NB4 (cell line): ENCODE measurements at regions not wholly inside any gene's neighbourhood (a gene's known extent, or its start where the extent isn't known, plus 50 kb on each side); places are given as distances from the start of the nearest gene placed in this dataset.
A peak's percentile ranks its signal among the peaks of the same experiment; 100 is the strongest.

ENCODE experiments used
- DNase-seq: peaks from one replicate; pipeline ENCODE4 v3.0.0; 2010; ENCODE audit warnings: low read depth
- H3K4me3 ChIP-seq: one replicate; pipeline ENCODE4 v1.5.1; 2011; ENCODE audit warnings: mild to moderate bottlenecking, low read depth, low read length, moderate library complexity
- MYC ChIP-seq: IDR thresholded peaks from 2 replicates; pipeline ENCODE4 v1.6.1; 2011; ENCODE audit warnings: low read depth, low read length
- POLR2A ChIP-seq: IDR thresholded peaks from 2 replicates; pipeline ENCODE4 v1.6.1; 2011; ENCODE audit warnings: mild to moderate bottlenecking; ENCODE audit not compliant: insufficient read length; ENCODE audit errors: extremely low read depth
- TF ChIP-seq, protein P1 (sequence below): IDR thresholded peaks from 2 replicates; pipeline ENCODE4 v1.6.1; 2011; ENCODE audit warnings: low read depth, low read length
- TF ChIP-seq, protein P2 (sequence below): IDR thresholded peaks from one replicate; pipeline ENCODE4 v1.5.1; 2012; ENCODE audit warnings: low read depth, low read length

DNA sequence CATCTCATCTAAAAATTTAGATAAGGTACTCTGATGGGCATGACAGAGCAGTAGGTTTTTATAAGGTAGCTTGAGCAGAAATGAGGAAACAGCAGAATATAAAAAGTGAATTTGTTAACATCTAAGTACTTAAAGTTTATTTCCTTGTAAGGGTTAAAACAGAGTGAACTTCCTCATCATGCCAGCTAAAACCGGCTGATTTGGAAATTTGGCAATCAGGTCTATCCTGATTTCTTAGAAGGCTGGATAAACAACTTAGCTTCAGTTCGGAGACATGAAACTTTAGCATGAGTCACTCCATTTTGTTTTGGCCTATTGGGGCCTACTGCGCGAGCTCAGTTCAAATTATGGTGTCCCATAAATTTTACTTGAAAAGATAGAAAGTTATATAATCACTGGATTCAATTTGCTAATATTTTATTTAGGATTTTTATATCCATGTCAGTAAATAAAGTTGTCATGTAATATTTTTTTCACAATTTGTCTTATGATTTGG lies 241.6 kb upstream of the RORB start:
- H3K4me3 ChIP-seq: no peak overlapping the region
- DNase-seq: no peak
- TF ChIP-seq, protein P1, sequence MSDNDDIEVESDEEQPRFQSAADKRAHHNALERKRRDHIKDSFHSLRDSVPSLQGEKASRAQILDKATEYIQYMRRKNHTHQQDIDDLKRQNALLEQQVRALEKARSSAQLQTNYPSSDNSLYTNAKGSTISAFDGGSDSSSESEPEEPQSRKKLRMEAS: no peak
- TF ChIP-seq POLR2A: no peak
- no peak for TF ChIP-seq MYC
- TF ChIP-seq, protein P2, sequence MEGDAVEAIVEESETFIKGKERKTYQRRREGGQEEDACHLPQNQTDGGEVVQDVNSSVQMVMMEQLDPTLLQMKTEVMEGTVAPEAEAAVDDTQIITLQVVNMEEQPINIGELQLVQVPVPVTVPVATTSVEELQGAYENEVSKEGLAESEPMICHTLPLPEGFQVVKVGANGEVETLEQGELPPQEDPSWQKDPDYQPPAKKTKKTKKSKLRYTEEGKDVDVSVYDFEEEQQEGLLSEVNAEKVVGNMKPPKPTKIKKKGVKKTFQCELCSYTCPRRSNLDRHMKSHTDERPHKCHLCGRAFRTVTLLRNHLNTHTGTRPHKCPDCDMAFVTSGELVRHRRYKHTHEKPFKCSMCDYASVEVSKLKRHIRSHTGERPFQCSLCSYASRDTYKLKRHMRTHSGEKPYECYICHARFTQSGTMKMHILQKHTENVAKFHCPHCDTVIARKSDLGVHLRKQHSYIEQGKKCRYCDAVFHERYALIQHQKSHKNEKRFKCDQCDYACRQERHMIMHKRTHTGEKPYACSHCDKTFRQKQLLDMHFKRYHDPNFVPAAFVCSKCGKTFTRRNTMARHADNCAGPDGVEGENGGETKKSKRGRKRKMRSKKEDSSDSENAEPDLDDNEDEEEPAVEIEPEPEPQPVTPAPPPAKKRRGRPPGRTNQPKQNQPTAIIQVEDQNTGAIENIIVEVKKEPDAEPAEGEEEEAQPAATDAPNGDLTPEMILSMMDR: no peak

DNA sequence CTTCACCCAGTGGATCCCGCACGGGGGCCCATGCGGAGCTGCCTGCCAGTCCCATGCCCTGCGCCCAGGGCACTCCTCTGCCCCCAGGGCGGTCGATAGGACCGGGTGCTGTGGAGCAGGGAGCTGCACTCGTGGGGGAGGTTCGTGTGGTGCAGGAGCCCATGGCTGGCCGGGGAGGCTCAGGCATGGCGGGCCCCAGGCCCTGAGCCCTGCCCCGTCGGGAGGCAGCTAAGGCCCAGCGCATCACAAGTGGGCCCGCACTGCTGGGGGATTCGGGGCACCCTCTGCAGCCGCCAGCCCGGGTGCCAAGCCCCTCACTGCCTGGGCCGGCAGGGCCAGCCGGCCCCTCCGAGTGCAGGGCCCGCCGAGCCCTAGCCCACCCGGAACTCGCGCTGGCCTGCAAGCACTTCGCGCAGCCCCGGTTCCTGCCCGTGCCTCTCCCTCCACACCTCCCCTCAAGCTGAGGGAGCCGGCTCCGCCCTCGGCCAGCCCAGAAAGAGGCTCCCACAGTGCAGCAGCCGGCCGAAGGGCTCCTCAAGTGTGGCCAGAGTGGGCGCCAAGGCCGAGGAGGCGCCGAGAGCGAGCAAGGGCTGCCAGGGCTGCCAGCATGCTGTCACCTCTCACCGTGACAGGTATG lies 221.1 kb upstream of the RORB start:
- TF ChIP-seq, protein P2: no peak
- no peak for TF ChIP-seq MYC
- TF ChIP-seq POLR2A: no peak
- TF ChIP-seq, protein P1: no peak
- H3K4me3 ChIP-seq: no peak overlapping the region
- DNase-seq: no peak

DNA sequence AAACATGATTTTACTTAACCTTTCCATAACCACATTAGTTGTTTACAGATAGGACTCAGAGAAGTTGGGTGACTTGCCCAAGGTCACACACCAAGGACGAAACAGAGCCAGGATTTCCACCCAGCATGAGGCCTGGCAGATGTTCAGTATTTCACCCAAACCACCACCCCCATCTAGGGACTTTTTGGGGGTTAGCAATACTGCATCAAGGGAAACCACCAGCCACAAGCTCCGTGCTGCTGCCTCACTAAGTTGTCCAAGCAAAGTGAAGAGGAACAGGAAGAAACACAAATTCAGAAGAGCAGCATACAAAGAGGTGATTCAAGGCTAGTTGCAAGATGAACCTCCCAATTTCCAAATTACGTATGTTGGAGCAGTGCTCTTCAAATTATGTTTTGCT lies 219.6 kb upstream of the RORB start:
- no peak for DNase-seq
- no peak overlapping the region for H3K4me3 ChIP-seq
- TF ChIP-seq, protein P1: no peak
- no peak for TF ChIP-seq MYC
- no peak for TF ChIP-seq POLR2A
- TF ChIP-seq, protein P2: no peak

DNA sequence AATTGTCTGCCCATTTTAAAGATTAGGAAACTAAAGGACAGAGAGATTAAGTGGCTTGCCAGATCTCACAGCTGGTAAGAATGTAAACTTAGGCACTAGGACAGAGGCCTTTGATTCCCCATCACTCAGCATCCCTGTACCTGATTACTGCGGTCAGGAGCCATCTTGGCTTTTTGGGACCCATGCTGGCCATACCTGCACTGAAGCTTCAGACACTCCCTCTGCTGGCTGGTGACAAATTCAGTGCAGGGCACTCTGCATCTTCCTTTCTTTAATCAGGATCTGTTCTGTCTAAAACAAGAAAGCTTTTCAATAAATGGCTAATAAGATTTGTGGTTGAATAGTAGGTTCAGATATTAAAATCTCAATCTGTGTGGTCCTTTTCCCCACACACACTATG lies 215.5 kb upstream of the RORB start:
- DNase-seq: peak; percentile 4
- TF ChIP-seq, protein P2: peak; percentile 15
- TF ChIP-seq, protein P1: no peak
- H3K4me3 ChIP-seq: no peak overlapping the region

DNA sequence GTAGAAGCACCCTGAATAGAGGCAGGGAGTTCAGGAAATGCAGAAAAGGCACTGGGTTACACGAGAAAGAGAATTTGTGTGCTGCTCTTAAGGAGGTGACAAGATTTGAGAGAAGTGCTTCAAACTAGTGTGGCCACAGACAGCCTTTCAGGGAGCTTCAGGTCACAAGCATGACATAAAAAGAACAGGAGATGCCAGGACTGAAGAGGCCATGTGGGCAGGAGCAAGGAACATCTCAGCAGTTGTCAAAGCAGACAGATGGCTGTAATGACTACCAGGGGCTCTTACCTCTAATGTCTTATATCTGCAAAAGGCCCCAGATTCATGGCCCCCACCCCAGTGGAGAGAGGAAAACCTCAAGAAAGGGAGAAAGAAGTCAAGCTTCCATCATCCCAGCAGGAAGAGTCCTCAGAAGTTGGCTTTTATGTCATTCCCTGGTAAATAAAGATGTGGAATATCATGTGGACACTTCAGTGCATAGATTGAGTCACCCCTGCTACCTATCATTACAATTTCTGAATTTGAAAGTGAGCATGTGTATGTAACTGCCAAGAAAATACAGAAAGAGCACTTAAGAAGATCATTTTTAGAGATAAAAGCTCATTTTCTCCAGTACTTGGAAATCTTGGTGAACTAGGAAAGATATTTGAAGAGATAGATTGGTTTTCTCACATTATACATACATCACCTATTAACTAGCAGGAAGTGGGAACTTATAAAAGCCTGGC lies 214.4 kb upstream of the RORB start:
- DNase-seq: no peak
- no peak overlapping the region for H3K4me3 ChIP-seq
- TF ChIP-seq POLR2A (no peak), MYC (no peak)
- TF ChIP-seq, protein P2: no peak
- TF ChIP-seq, protein P1: no peak
